Kidney (tissue), 13 donors: ENCODE measurements at regions not wholly inside any gene's neighbourhood (a gene's known extent, or its start where the extent isn't known, plus 50 kb on each side); places are given as distances from the start of the nearest gene placed in this dataset.

ENCODE experiments used
- DNase-seq, 5 donors: peaks; one replicate each; pipeline ENCODE4 v3.0.0-alpha.2; 2013 to 2020
- FAIRE-seq: peaks from 2 replicates; lab custom pipeline; 2012; peaks lifted over from hg19 to GRCh38; lab: Jason Lieb, UNC
- H3K27ac ChIP-seq, 2 donors: one replicate each; pipeline ENCODE4 v1.7.0; 2013; ENCODE audit warnings: low read depth in 2 of 2, low read length in 2 of 2, inconsistent platforms in 1 of 2
- H3K27me3 ChIP-seq: one replicate; pipeline ENCODE4 v1.7.1; 2013; ENCODE audit warnings: low read length, inconsistent platforms; ENCODE audit not compliant: control insufficient read depth, insufficient read depth
- H3K36me3 ChIP-seq, 3 donors: one replicate each; pipeline versions ENCODE4 v1.7.0 to v1.7.1; 2013; ENCODE audit warnings: low read length in 3 of 3, control low read depth in 1 of 3, inconsistent platforms in 1 of 3; ENCODE audit not compliant: insufficient read depth in 3 of 3, control insufficient read depth in 2 of 3
- H3K4me1 ChIP-seq, 3 donors: one replicate each; pipeline versions ENCODE4 v1.7.0 to v1.7.1; 2013; ENCODE audit warnings: low read length in 3 of 3, inconsistent platforms in 1 of 3, low read depth in 1 of 3; ENCODE audit not compliant: control insufficient read depth in 2 of 3, insufficient read depth in 2 of 3
- H3K4me3 ChIP-seq, 3 donors: one replicate each; pipeline versions ENCODE4 v1.7.0 to v1.8.1; 2013; ENCODE audit warnings: low read length in 3 of 3, control low read depth in 1 of 3, inconsistent platforms in 1 of 3
- H3K9ac ChIP-seq, 3 donors: one replicate each; pipeline versions ENCODE4 v1.7.0 to v1.7.1; 2013; ENCODE audit warnings: low read length in 3 of 3, control low read depth in 1 of 3, inconsistent platforms in 1 of 3
- H3K9me3 ChIP-seq, 3 donors: one replicate each; pipeline versions ENCODE4 v1.7.0 to v1.7.1; 2013; ENCODE audit warnings: low read length in 3 of 3, control low read depth in 1 of 3, inconsistent platforms in 1 of 3; ENCODE audit not compliant: control insufficient read depth in 2 of 3, insufficient read depth in 1 of 3
- intact Hi-C: fragments of 100-400 bp; cut with DNase I; formaldehyde crosslinking; loops from one replicate; pipeline ENCODE4 v1.11.1; 2022
- TF ChIP-seq, protein P1 (sequence below): IDR thresholded peaks from 3 replicates; pipeline ENCODE4 v1.5.1; 2012; ENCODE audit warnings: mild to moderate bottlenecking, moderate library complexity, borderline replicate concordance; ENCODE audit not compliant: insufficient read depth; ENCODE audit errors: extremely low read depth
- donor health status: control.
- donor health status: control.
- donor health status: control.
- donor health status: control.
- donor health status: control.
- donor health status: DM: yes; HTN: yes; CAD: no.
- donor health status: Normal renal cell carcinoma (clear cell type).

DNA sequence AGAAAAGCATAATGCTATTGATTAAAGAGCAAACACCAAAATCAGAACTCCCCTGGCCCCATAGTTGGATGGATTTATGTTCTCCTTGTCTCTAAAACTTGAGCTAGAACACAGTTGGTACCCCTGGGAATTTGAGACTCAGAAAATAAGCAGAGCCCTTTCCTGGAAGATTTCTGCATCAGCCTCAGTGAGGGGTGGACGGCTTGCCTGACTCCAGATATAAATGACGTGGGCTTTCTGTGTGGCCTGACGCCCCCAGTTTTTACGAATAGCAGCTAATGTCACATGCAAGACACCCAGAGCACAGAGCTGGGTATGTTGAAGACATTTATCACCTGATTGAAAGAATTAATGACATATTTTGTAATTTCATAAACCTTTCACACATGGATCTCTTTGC, 130.8 kb downstream of the TRIM29 start:
- intact Hi-C loops = no loop called here
- FAIRE-seq (no peak), DNase-seq (no peak)
- no peaks in the 10 kb centered on the region for H3K36me3 ChIP-seq
- no peaks in the 10 kb centered on the region for H3K4me1 ChIP-seq
- no peak overlapping the region for H3K27ac ChIP-seq
- no peaks in the 10 kb centered on the region for H3K9me3 ChIP-seq
- H3K4me3 ChIP-seq = no peak overlapping the region
- no peaks in the 10 kb centered on the region for H3K27me3 ChIP-seq
- TF ChIP-seq, protein P1, sequence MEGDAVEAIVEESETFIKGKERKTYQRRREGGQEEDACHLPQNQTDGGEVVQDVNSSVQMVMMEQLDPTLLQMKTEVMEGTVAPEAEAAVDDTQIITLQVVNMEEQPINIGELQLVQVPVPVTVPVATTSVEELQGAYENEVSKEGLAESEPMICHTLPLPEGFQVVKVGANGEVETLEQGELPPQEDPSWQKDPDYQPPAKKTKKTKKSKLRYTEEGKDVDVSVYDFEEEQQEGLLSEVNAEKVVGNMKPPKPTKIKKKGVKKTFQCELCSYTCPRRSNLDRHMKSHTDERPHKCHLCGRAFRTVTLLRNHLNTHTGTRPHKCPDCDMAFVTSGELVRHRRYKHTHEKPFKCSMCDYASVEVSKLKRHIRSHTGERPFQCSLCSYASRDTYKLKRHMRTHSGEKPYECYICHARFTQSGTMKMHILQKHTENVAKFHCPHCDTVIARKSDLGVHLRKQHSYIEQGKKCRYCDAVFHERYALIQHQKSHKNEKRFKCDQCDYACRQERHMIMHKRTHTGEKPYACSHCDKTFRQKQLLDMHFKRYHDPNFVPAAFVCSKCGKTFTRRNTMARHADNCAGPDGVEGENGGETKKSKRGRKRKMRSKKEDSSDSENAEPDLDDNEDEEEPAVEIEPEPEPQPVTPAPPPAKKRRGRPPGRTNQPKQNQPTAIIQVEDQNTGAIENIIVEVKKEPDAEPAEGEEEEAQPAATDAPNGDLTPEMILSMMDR = no peak
- no peak overlapping the region for H3K9ac ChIP-seq

DNA sequence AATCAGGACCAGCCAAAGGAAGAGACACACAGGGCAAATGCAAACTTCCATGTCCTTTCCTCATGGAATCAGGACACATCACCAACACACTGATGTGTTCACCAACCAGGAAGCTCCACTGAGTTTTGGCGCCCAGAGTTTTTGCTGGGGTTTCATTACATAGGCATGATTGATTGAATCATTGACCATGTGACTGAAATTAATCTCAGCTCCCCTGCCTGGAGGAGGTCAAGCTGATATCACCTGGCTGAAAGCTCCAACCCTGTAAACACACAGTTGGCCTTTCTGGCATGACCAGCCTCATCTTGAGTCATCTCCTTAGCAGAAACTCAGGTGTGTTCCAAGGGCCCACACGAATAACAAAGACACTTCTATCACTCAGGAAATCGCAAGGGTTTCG, 133.2 kb downstream of the TRIM29 start:
- H3K4me3 ChIP-seq = no peak overlapping the region
- intact Hi-C loops = no loop called here
- no peak overlapping the region for H3K9ac ChIP-seq
- no peaks in the 10 kb centered on the region for H3K36me3 ChIP-seq
- no peak overlapping the region for H3K27ac ChIP-seq
- TF ChIP-seq, protein P1 = no peak
- DNase-seq (no peak), FAIRE-seq (no peak)
- H3K9me3 ChIP-seq = no peaks in the 10 kb centered on the region
- H3K4me1 ChIP-seq = no peaks in the 10 kb centered on the region
- H3K27me3 ChIP-seq = no peaks in the 10 kb centered on the region

DNA sequence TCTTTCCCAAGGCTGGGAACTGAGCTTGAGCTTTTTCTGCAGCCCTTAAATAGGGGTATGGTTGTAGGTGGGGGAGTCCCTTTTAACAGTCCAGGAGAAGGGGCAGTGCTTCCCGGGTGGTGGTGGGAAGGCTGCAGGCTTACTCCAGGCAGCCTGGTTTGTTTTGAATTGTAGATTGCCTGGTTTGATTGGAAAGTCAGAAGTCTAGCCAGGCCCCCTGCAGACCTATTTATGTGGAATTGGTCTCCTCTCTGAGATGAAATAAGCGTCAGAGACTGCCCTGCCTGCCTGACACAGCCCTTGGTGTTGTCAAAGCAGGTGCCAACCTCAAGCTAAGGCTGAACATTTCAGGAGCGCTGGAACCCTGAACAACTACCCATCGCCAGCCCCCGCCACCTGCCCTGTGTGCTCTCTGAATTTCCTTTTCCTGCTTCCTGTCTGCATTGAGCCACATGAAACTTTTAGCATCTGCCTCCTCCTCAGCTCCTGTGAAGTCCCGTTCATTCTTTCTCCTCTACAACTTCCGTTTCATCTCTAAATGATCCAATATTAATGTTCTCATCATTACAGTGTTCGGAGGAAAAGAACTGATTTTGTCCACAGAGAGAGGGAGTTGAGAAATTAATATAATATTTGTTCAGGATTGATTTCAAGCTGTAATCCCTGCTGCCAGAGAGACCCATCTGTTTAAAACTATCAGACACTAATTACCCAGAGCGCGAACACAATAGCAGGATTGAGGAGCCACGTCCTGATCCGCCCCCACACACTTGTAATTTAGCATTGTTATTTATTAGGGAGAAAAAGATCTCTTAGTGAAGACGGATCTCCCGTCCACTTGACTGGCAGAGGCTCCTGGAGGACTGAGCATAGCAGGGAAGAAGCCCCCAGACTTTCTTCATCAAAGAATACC, 136.5 kb downstream of the TRIM29 start:
- Histone ChIP-seq H3K9me3 (no peaks in the 10 kb centered on the region), H3K4me3 (no peak overlapping the region), H3K27ac (no peak overlapping the region), H3K27me3 (no peaks in the 10 kb centered on the region), H3K36me3 (no peaks in the 10 kb centered on the region), H3K4me1 (no peaks in the 10 kb centered on the region), H3K9ac (no peak overlapping the region)
- TF ChIP-seq, protein P1 = no peak
- FAIRE-seq (no peak), DNase-seq (no peak)
- intact Hi-C loops = no loop called here
